GM21526 (cell line): ENCODE measurements at regions not wholly inside any gene's neighbourhood (a gene's known extent, or its start where the extent isn't known, plus 50 kb on each side); places are given as distances from the start of the nearest gene placed in this dataset.
"Not testable (repeated sequence)": the region's sequence is repeated elsewhere in the genome, so short reads cannot be mapped to it uniquely, and the experiment has no call there.

ENCODE experiments used
- ATAC-seq: cut with Tn5 transposase; IDR thresholded peaks from one replicate; pipeline ENCODE4 v1.9.1; 2021; ENCODE audit warnings: moderate library complexity; ENCODE audit not compliant: unreplicated experiment, low FRiP score

- no peak for ATAC-seq
These were observed 254.7 kb downstream of the SOX2 start for GRCh38 chr3:181966393-181966792.

- no peak for ATAC-seq
These were observed 258.2 kb downstream of the SOX2 start for GRCh38 chr3:181969925-181970324.

GRCh38 chr3:181971424-181971823, 259.7 kb downstream of the SOX2 start:
- ATAC-seq, result no peak

- ATAC-seq, result no peak
These were observed 262.5 kb downstream of the SOX2 start for GRCh38 chr3:181974198-181974597.

- ATAC-seq, result no peak
These were observed 264.8 kb downstream of the SOX2 start for GRCh38 chr3:181976526-181976925.

GRCh38 chr3:181985386-181985785, 273.7 kb downstream of the SOX2 start:
- no peak for ATAC-seq

- ATAC-seq, result no peak
These were observed 276.0 kb downstream of the SOX2 start for GRCh38 chr3:181987736-181988135.

GRCh38 chr3:181998828-181999227, 287.1 kb downstream of the SOX2 start:
- peak; percentile 17 for ATAC-seq

- peak; percentile 69 for ATAC-seq
These were observed 287.6 kb downstream of the SOX2 start for GRCh38 chr3:181999314-181999713.

- ATAC-seq, result no peak
These were observed 288.7 kb downstream of the SOX2 start for GRCh38 chr3:182000447-182000846.

GRCh38 chr3:182005219-182005618, 293.5 kb downstream of the SOX2 start:
- no peak for ATAC-seq

- no peak for ATAC-seq
These were observed 294.0 kb downstream of the SOX2 start for GRCh38 chr3:182005701-182006100.

GRCh38 chr3:182006431-182006830, 294.7 kb downstream of the SOX2 start:
- ATAC-seq, result no peak

- no peak for ATAC-seq
These were observed 295.7 kb downstream of the SOX2 start for GRCh38 chr3:182007441-182007840.

GRCh38 chr3:182018361-182018760, 306.6 kb downstream of the SOX2 start:
- no peak for ATAC-seq

- no peak for ATAC-seq
These were observed 308.2 kb downstream of the SOX2 start for GRCh38 chr3:182019926-182020325.

- ATAC-seq, result no peak
These were observed 312.1 kb downstream of the SOX2 start for GRCh38 chr3:182023843-182024242.

- ATAC-seq, result no peak
These were observed 315.6 kb downstream of the SOX2 start for GRCh38 chr3:182027366-182027765.

- no peak for ATAC-seq
These were observed 316.4 kb downstream of the SOX2 start for GRCh38 chr3:182028081-182028480.

GRCh38 chr3:182034231-182034630, 322.5 kb downstream of the SOX2 start:
- not testable (repeated sequence) for ATAC-seq

- ATAC-seq, result no peak
These were observed 323.6 kb downstream of the SOX2 start for GRCh38 chr3:182035324-182035723.

- no peak for ATAC-seq
These were observed 324.7 kb downstream of the SOX2 start for GRCh38 chr3:182036382-182036781.

- ATAC-seq, result no peak
These were observed 330.1 kb downstream of the SOX2 start for GRCh38 chr3:182041668-182042291.
